GM12874 (cell line): ENCODE measurements at regions not wholly inside any gene's neighbourhood (a gene's known extent, or its start where the extent isn't known, plus 50 kb on each side); places are given as distances from the start of the nearest gene placed in this dataset.

Experiments used
- TF ChIP-seq, protein P1 (sequence below): IDR thresholded peaks from 2 replicates; pipeline ENCODE4 v1.5.1; 2011; ENCODE audit warnings: low read depth, mild to moderate bottlenecking, control low read depth, low read length, moderate library complexity; ENCODE audit not compliant: insufficient read depth

DNA sequence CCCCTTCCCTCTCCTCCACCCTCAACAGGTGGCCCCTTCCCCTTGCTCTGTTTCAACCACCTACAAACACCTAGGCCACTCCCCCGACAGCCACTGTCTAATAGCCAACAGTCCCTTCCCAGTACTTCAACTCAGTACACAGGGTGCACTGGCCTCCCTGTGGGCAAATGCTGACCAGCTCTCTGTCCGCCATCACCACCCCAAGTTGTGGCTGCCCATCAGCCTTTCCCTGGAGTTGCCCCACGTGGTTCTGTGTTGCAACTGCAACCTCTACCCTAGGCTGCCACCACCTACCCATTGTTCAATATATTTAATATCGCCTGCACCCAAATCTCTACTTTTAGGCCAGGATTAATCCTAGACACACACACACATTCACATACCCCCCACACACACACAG is 173.5 kb downstream of the MREG start:
- TF ChIP-seq, protein P1, sequence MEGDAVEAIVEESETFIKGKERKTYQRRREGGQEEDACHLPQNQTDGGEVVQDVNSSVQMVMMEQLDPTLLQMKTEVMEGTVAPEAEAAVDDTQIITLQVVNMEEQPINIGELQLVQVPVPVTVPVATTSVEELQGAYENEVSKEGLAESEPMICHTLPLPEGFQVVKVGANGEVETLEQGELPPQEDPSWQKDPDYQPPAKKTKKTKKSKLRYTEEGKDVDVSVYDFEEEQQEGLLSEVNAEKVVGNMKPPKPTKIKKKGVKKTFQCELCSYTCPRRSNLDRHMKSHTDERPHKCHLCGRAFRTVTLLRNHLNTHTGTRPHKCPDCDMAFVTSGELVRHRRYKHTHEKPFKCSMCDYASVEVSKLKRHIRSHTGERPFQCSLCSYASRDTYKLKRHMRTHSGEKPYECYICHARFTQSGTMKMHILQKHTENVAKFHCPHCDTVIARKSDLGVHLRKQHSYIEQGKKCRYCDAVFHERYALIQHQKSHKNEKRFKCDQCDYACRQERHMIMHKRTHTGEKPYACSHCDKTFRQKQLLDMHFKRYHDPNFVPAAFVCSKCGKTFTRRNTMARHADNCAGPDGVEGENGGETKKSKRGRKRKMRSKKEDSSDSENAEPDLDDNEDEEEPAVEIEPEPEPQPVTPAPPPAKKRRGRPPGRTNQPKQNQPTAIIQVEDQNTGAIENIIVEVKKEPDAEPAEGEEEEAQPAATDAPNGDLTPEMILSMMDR, result 0 out of 2 replicates have a peak, but pooled peaks have one; percentile 31

DNA sequence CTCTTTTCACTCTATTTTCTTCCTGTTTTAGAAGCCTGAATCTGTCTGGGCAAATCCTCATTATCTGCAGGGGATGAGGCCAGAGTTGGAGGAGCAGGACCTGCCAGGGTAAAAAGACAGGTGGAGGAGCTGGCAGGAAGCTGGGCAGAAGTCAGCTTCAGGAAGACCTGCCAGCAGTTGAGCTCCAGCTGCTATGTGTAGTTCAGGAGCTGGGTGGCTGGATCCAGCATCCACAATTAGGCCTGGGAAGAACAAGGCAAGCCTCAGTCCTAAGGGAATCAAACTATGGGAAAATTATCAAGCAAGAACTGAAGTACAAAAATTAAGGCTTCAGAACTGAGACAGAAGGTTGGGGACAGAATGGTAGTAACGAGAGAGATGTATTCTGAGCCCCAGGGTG is 174.0 kb downstream of the MREG start:
- TF ChIP-seq, protein P1, result no peak

DNA sequence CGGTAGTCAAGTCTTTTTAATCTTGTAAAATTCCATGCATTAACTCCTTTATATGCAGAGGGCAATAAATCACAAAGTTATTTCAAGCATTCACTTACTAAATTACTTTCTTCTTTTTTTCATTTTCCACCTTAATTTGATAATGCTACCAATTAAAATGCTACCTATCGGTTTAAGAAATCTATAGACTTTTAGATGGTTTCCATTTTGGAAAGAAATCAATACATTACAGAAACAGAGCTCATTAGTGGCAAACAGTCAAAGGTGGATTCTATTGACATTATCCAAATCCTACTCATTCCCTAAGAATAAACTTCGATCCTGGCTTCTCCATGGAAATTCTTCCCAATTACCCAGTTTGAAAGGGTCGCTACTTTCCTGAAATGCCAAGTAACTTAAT is 176.5 kb downstream of the MREG start:
- TF ChIP-seq, protein P1, result no peak

DNA sequence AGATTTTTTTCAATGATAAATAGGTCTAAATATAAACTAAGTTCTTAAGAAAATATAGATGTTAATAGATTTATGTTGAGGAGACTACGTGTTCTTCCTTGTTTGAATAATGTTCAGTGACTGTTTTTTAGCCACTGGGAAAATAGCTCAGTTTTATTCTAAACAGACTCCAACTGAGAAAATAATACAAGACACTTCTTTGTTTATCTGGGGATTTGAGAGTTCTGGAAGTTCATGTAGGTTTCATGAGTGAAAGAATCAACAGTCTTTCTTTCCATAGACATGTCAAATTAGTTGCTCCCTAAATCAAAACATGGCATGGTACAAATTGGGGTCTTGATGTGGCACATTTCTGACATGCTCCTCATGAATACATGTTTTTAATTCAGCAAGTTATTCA is 177.7 kb downstream of the MREG start:
- TF ChIP-seq, protein P1, result no peak

DNA sequence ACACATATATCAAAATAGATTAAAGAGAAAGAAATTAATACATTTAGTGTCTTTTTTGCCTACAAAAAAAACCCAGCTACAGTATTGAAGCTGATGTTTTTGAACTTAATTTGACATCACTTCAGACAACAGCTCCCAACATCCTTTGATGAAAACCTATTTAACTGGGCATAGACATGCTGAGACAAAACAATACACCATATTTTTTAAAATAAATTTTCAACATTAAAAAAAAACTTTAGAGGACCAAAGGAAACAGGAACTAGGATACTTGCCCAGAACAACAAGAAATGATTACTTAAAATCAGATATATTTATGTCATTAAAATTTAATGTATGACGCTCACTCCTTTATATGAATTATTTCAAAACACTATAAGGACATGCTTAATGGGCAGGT is 178.1 kb downstream of the MREG start:
- TF ChIP-seq, protein P1, result no peak

DNA sequence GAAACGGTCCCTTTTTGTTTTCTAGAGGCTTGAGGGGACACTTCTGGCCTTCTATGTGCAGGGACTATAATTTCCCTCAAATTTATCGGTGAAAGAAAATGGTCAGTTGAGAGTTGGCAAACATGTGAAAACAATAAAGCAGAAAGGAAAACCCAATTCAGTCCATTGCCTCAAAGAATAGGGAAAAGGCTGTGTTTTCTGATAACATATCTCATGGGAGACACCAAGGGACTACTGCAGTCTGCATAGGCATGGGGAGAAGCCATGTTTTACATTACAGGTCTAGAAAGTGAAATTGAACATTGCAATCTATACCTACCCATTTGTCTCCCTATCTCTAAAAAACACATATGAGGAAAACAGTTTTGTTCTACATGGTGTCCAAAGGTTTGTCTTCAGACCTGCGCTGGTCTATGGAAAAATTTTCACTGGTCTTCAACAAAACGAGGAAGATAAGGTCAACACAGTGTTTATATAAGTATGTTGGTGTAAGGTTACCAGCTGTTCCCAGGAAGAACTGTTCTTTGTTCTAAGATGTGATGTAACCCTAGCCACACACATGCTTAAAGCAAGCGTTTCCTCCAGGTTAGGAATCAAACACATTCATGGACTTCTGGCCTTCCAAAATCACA is 179.7 kb downstream of the MREG start:
- TF ChIP-seq, protein P1, result no peak

DNA sequence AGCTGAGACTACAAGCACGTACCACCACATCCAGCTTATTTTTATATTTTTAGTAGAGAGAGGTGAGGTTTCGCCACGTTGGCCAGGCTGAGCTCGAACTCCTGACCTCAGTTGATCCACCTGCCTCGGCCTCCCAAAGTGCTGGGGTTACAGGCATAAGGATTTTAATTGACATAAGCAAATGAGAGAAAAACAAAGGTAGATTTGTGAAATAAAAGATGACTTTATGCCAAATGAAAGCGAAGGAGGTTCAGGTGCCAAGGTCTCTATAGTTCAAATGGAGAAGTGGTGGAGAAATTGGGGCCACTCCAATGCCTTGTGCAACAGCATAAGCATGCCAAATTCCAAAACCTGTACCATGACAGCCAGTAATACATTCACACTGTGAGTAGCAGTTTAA is 180.6 kb downstream of the MREG start:
- TF ChIP-seq, protein P1, result no peak
